ENCODE measurements at regions not wholly inside any gene's neighbourhood (a gene's known extent, or its start where the extent isn't known, plus 50 kb on each side); places are given as distances from the start of the nearest gene placed in this dataset.

DNA sequence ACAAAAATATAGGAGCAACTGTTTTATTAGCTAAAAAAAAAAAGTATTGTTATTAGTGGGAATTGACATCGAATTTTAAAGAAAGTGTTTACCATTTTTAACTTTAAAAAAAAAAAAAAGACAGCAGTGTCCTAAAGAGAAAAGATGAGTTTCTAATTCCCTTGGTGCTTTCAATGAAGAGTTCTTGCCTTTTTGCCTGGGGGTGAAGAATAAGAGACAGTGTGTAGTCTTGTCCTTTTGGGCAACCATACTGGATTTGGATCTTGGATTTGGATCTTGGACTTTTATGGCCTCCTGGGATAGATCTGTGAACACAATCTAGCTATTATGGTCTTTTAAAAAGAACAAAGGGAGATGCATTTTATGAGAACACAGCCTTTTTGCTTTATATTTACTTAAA lies 60.2 kb upstream of the GLS start:
- Histone ChIP-seq H2AFZ (ENCODE audit: insufficient read depth, low read depth, low read length, poor library complexity, severe bottlenecking) (no peak overlapping the region), H3K36me3 (replicated peaks in 1 of 2; ENCODE audit: control extremely low read depth in 1 of 2, control insufficient read depth in 1 of 2, extremely low read depth in 1 of 2, insufficient read depth in 2 of 2, low read length in 1 of 2) (no peaks in the 10 kb centered on the region), H3K4me3 (ENCODE audit: control extremely low read depth in 1 of 5, extremely low read depth in 1 of 5, insufficient read depth in 1 of 5, low read depth in 2 of 5, low read length in 4 of 5) (no peak overlapping the region), H3K4me2 (replicated peaks; ENCODE audit: low read depth, low read length, poor library complexity, severe bottlenecking) (no peak overlapping the region), H3K27ac (ENCODE audit: low read length in 2 of 2) (no peak overlapping the region), H3K4me1 (ENCODE audit: control insufficient read depth in 2 of 2, insufficient read depth in 2 of 2, low read length in 2 of 2) (no peaks in the 10 kb centered on the region), H4K20me1 (ENCODE audit: control insufficient read depth, insufficient read depth, low read length, poor library complexity, severe bottlenecking) (no peaks in the 10 kb centered on the region), H3K79me2 (ENCODE audit: control insufficient read depth, insufficient read depth, low read length) (no peaks in the 10 kb centered on the region), H3K9me3 (ENCODE audit: control extremely low read depth in 1 of 3, control insufficient read depth in 2 of 3, insufficient read depth in 1 of 3, low read length in 2 of 3) (peaks cover 0 to 5% (median 0%) of the 10 kb centered on the region in 3 donors), H3K9ac (ENCODE audit: low read length) (no peak overlapping the region), H3K27me3 (replicated peaks in 1 of 4; ENCODE audit: control extremely low read depth in 1 of 4, control insufficient read depth in 3 of 4, insufficient read depth in 4 of 4, low read length in 3 of 4) (no peaks in the 10 kb centered on the region)
- no peak for ATAC-seq (ENCODE audit: low read depth)
- TF ChIP-seq, protein P1, sequence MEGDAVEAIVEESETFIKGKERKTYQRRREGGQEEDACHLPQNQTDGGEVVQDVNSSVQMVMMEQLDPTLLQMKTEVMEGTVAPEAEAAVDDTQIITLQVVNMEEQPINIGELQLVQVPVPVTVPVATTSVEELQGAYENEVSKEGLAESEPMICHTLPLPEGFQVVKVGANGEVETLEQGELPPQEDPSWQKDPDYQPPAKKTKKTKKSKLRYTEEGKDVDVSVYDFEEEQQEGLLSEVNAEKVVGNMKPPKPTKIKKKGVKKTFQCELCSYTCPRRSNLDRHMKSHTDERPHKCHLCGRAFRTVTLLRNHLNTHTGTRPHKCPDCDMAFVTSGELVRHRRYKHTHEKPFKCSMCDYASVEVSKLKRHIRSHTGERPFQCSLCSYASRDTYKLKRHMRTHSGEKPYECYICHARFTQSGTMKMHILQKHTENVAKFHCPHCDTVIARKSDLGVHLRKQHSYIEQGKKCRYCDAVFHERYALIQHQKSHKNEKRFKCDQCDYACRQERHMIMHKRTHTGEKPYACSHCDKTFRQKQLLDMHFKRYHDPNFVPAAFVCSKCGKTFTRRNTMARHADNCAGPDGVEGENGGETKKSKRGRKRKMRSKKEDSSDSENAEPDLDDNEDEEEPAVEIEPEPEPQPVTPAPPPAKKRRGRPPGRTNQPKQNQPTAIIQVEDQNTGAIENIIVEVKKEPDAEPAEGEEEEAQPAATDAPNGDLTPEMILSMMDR (IDR thresholded peaks at IDR 0.05) = no peak
- TF ChIP-seq EZH2 (IDR thresholded peaks at IDR 0.05; ENCODE audit: borderline replicate concordance, insufficient read depth, low read depth, low read length, poor library complexity, severe bottlenecking) = no peak
- no peak for DNase-seq
- WGBS (ENCODE audit: insufficient coverage) = no CpG with 5 or more reads among the region's 1 CpG
- CTCF ChIA-PET = interaction anchor here (0.7 kb wide), 1 partner anchor 433 kb away, joined by 4 read pairs; no protein-coding TSS in a partner anchor
- intact Hi-C loops (cut with micrococcal nuclease) = no loop called here
- no peaks in the 10 kb centered on the region for H3K27me3 Mint-ChIP-seq
- no peak overlapping the region for H3K27ac Mint-ChIP-seq
- H3K4me1 Mint-ChIP-seq = no peaks in the 10 kb centered on the region
- no peak overlapping the region for H3K4me3 Mint-ChIP-seq
- peaks cover 4% of the 10 kb centered on the region for H3K9me3 Mint-ChIP-seq (ENCODE audit: insufficient read depth)
- POLR2A ChIA-PET = no interaction called here

DNA sequence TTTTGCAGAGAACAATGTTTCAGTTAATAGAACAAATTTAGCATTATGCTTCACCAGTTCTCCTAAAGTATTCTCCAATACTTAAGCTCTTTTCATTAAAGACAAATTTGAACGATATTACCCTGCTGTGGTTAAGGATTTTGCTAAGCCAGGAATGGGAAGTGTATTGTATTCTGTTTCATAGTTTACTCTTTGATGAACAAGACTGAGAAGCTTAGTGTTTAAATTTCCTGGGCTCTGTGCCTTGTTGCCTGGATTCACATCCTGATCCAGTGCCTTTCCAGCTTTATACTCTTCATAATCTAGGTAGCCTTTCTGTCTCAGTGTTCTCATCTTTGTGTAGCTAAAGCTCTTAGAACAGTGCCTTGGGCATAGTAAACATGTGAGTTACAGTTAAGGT lies 58.6 kb upstream of the GLS start:
- H3K9ac ChIP-seq (ENCODE audit: low read length) = no peak overlapping the region
- no peak overlapping the region for H2AFZ ChIP-seq (ENCODE audit: insufficient read depth, low read depth, low read length, poor library complexity, severe bottlenecking)
- ChIA-PET POLR2A (no interaction called here), CTCF (interaction anchor here (0.9 to 1.0 kb wide), 2 partner anchors 10 to 20 kb away, joined by 3 read pairs; no protein-coding TSS in a partner anchor)
- no peaks in the 10 kb centered on the region for H3K36me3 ChIP-seq (replicated peaks in 1 of 2; ENCODE audit: control extremely low read depth in 1 of 2, control insufficient read depth in 1 of 2, extremely low read depth in 1 of 2, insufficient read depth in 2 of 2, low read length in 1 of 2)
- H4K20me1 ChIP-seq (ENCODE audit: control insufficient read depth, insufficient read depth, low read length, poor library complexity, severe bottlenecking) = no peaks in the 10 kb centered on the region
- WGBS (ENCODE audit: insufficient coverage) = no CpG with 5 or more reads among the region's 1 CpG
- Mint-ChIP-seq H3K9me3 (ENCODE audit: insufficient read depth) (peaks cover 4% of the 10 kb centered on the region), H3K27ac (no peak overlapping the region), H3K4me3 (no peak overlapping the region), H3K27me3 (no peaks in the 10 kb centered on the region), H3K4me1 (no peaks in the 10 kb centered on the region)
- H3K9me3 ChIP-seq (ENCODE audit: control extremely low read depth in 1 of 3, control insufficient read depth in 2 of 3, insufficient read depth in 1 of 3, low read length in 2 of 3) = peaks cover 0 to 5% (median 0%) of the 10 kb centered on the region in 3 donors
- H3K4me3 ChIP-seq (ENCODE audit: control extremely low read depth in 1 of 5, extremely low read depth in 1 of 5, insufficient read depth in 1 of 5, low read depth in 2 of 5, low read length in 4 of 5) = no peak overlapping the region
- no peak overlapping the region for H3K4me2 ChIP-seq (replicated peaks; ENCODE audit: low read depth, low read length, poor library complexity, severe bottlenecking)
- DNase-seq = no peak
- no peak overlapping the region for H3K27ac ChIP-seq (ENCODE audit: low read length in 2 of 2)
- intact Hi-C loops (cut with micrococcal nuclease) = no loop called here
- TF ChIP-seq, protein P1 (IDR thresholded peaks at IDR 0.05) = no peak
- no peak for TF ChIP-seq EZH2 (IDR thresholded peaks at IDR 0.05; ENCODE audit: borderline replicate concordance, insufficient read depth, low read depth, low read length, poor library complexity, severe bottlenecking)
- no peaks in the 10 kb centered on the region for H3K27me3 ChIP-seq (replicated peaks in 1 of 4; ENCODE audit: control extremely low read depth in 1 of 4, control insufficient read depth in 3 of 4, insufficient read depth in 4 of 4, low read length in 3 of 4)
- no peak for ATAC-seq (ENCODE audit: low read depth)
- H3K79me2 ChIP-seq (ENCODE audit: control insufficient read depth, insufficient read depth, low read length) = no peaks in the 10 kb centered on the region
- H3K4me1 ChIP-seq (ENCODE audit: control insufficient read depth in 2 of 2, insufficient read depth in 2 of 2, low read length in 2 of 2) = no peaks in the 10 kb centered on the region

All from B cell (primary cell).